ENCODE measurements at regions not wholly inside any gene's neighbourhood (a gene's known extent, or its start where the extent isn't known, plus 50 kb on each side); places are given as distances from the start of the nearest gene placed in this dataset.

- TF ChIP-seq CTCF (IDR thresholded peaks at IDR 0.05) (no peak), POLR2A (IDR thresholded peaks at IDR 0.05) (no peak)
Observed at GRCh38 chr2:16774980-16775898, 109.6 kb upstream of the CYRIA start.
